ENCODE measurements at regions not wholly inside any gene's neighbourhood (a gene's known extent, or its start where the extent isn't known, plus 50 kb on each side); places are given as distances from the start of the nearest gene placed in this dataset.

GRCh38 chr2:104716061-104716460 is 137.9 kb upstream of the POU3F3 start:
- H3K4me3 ChIP-seq (ENCODE audit: low read depth, low read length): no peak overlapping the region
- no peak for DNase-seq
- no peaks in the 10 kb centered on the region for H3K9me3 ChIP-seq (ENCODE audit: severe bottlenecking)
- TF ChIP-seq CTCF (IDR thresholded peaks at IDR 0.05; ENCODE audit: low read depth, low read length): no peak
- no peaks in the 10 kb centered on the region for H3K36me3 ChIP-seq
- H3K27me3 ChIP-seq (ENCODE audit: insufficient read depth, low read depth, severe bottlenecking): peaks cover 46% of the 10 kb centered on the region
- no peak overlapping the region for H3K27ac ChIP-seq

- no peaks in the 10 kb centered on the region for H3K36me3 ChIP-seq
These were observed 120.5 kb upstream of the POU3F3 start for GRCh38 chr2:104733226-104733943.

GRCh38 chr2:104734937-104735586 is 118.9 kb upstream of the POU3F3 start:
- H3K9me3 ChIP-seq (ENCODE audit: severe bottlenecking): no peaks in the 10 kb centered on the region
- H3K27ac ChIP-seq: no peak overlapping the region
- no peaks in the 10 kb centered on the region for H3K36me3 ChIP-seq
- no peak for TF ChIP-seq CTCF (IDR thresholded peaks at IDR 0.05; ENCODE audit: low read depth, low read length)
- no peak overlapping the region for H3K4me3 ChIP-seq (ENCODE audit: low read depth, low read length)
- DNase-seq: no peak
- H3K27me3 ChIP-seq (ENCODE audit: insufficient read depth, low read depth, severe bottlenecking): peaks cover 52% of the 10 kb centered on the region

More at GRCh38 chr2:104733226-104733943, 120.5 kb upstream of the POU3F3 start:
- TF ChIP-seq CTCF (IDR thresholded peaks at IDR 0.05; ENCODE audit: low read depth, low read length): peak; percentile 78
- H3K27ac ChIP-seq: no peak overlapping the region
- peaks cover 46% of the 10 kb centered on the region for H3K27me3 ChIP-seq (ENCODE audit: insufficient read depth, low read depth, severe bottlenecking)
- no peak overlapping the region for H3K4me3 ChIP-seq (ENCODE audit: low read depth, low read length)
- H3K9me3 ChIP-seq (ENCODE audit: severe bottlenecking): no peaks in the 10 kb centered on the region
- peak; percentile 38 for DNase-seq

- H3K27ac ChIP-seq: no peak overlapping the region
- no peaks in the 10 kb centered on the region for H3K9me3 ChIP-seq (ENCODE audit: severe bottlenecking)
- no peak for TF ChIP-seq CTCF (IDR thresholded peaks at IDR 0.05; ENCODE audit: low read depth, low read length)
These were observed 117.9 kb upstream of the POU3F3 start for GRCh38 chr2:104736026-104736425.

GRCh38 chr2:104741860-104742259 is 112.1 kb upstream of the POU3F3 start:
- H3K4me3 ChIP-seq (ENCODE audit: low read depth, low read length): no peak overlapping the region

More at GRCh38 chr2:104736026-104736425, 117.9 kb upstream of the POU3F3 start:
- Histone ChIP-seq H3K36me3 (no peaks in the 10 kb centered on the region), H3K27me3 (ENCODE audit: insufficient read depth, low read depth, severe bottlenecking) (peaks cover 52% of the 10 kb centered on the region), H3K4me3 (ENCODE audit: low read depth, low read length) (no peak overlapping the region)
- DNase-seq: no peak

More at GRCh38 chr2:104741860-104742259, 112.1 kb upstream of the POU3F3 start:
- Histone ChIP-seq H3K27ac (no peak overlapping the region), H3K36me3 (no peaks in the 10 kb centered on the region), H3K27me3 (ENCODE audit: insufficient read depth, low read depth, severe bottlenecking) (peaks cover 61% of the 10 kb centered on the region), H3K9me3 (ENCODE audit: severe bottlenecking) (no peaks in the 10 kb centered on the region)
- DNase-seq: no peak
- no peak for TF ChIP-seq CTCF (IDR thresholded peaks at IDR 0.05; ENCODE audit: low read depth, low read length)
